TTC549 (cell line): ENCODE measurements at regions not wholly inside any gene's neighbourhood (a gene's known extent, or its start where the extent isn't known, plus 50 kb on each side); places are given as distances from the start of the nearest gene placed in this dataset.
"Not testable (repeated sequence)": the region's sequence is repeated elsewhere in the genome, so short reads cannot be mapped to it uniquely, and the experiment has no call there.

Experiments
- FAIRE-seq: peaks from 2 replicates; lab custom pipeline; 2012; peaks lifted over from hg19 to GRCh38; lab: Jason Lieb, UNC

GRCh38 chr2:66632882-66633281 lies 198.0 kb downstream of the MEIS1 start:
- FAIRE-seq, result not testable (repeated sequence)

GRCh38 chr2:66633631-66634030 lies 198.7 kb downstream of the MEIS1 start:
- FAIRE-seq, result no peak

GRCh38 chr2:66634784-66635183 lies 199.9 kb downstream of the MEIS1 start:
- FAIRE-seq, result no peak

GRCh38 chr2:66641685-66642084 lies 206.8 kb downstream of the MEIS1 start:
- no peak for FAIRE-seq

GRCh38 chr2:66648081-66648480 lies 213.2 kb downstream of the MEIS1 start:
- FAIRE-seq, result not testable (repeated sequence)

- no peak for FAIRE-seq
Measured at GRCh38 chr2:66649006-66649405, 214.1 kb downstream of the MEIS1 start.

- no peak for FAIRE-seq
Measured at GRCh38 chr2:66651295-66651694, 216.4 kb downstream of the MEIS1 start.

- no peak for FAIRE-seq
Measured at GRCh38 chr2:66660804-66661203, 225.9 kb downstream of the MEIS1 start.

- FAIRE-seq, result no peak
Measured at GRCh38 chr2:66661253-66662173, 226.6 kb downstream of the MEIS1 start.

GRCh38 chr2:66665124-66665984 lies 230.4 kb downstream of the MEIS1 start:
- no peak for FAIRE-seq

GRCh38 chr2:66667301-66667700 lies 232.4 kb downstream of the MEIS1 start:
- FAIRE-seq, result no peak

GRCh38 chr2:66673286-66673685 lies 238.4 kb downstream of the MEIS1 start:
- no peak for FAIRE-seq

- no peak for FAIRE-seq
Measured at GRCh38 chr2:66674087-66674486, 239.2 kb downstream of the MEIS1 start.

- no peak for FAIRE-seq
Measured at GRCh38 chr2:66675591-66675990, 240.7 kb downstream of the MEIS1 start.

- no peak for FAIRE-seq
Measured at GRCh38 chr2:66679442-66679841, 244.5 kb downstream of the MEIS1 start.

- no peak for FAIRE-seq
Measured at GRCh38 chr2:66682476-66682875, 247.6 kb downstream of the MEIS1 start.

GRCh38 chr2:66683064-66683463 lies 248.1 kb downstream of the MEIS1 start:
- FAIRE-seq, result no peak

- no peak for FAIRE-seq
Measured at GRCh38 chr2:66683599-66683998, 248.7 kb downstream of the MEIS1 start.

- FAIRE-seq, result no peak
Measured at GRCh38 chr2:66684289-66684688, 249.4 kb downstream of the MEIS1 start.

- no peak for FAIRE-seq
Measured at GRCh38 chr2:66686755-66687154, 251.8 kb downstream of the MEIS1 start.

- FAIRE-seq, result no peak
Measured at GRCh38 chr2:66688951-66689350, 254.0 kb downstream of the MEIS1 start.

GRCh38 chr2:66689456-66690051 lies 254.6 kb downstream of the MEIS1 start:
- FAIRE-seq, result no peak
